ENCODE measurements at regions not wholly inside any gene's neighbourhood (a gene's known extent, or its start where the extent isn't known, plus 50 kb on each side); places are given as distances from the start of the nearest gene placed in this dataset.
A peak's percentile ranks its signal among the peaks of the same experiment; 100 is the strongest.
"Not testable (repeated sequence)": the region's sequence is repeated elsewhere in the genome, so short reads cannot be mapped to it uniquely, and the experiment has no call there.

DNA sequence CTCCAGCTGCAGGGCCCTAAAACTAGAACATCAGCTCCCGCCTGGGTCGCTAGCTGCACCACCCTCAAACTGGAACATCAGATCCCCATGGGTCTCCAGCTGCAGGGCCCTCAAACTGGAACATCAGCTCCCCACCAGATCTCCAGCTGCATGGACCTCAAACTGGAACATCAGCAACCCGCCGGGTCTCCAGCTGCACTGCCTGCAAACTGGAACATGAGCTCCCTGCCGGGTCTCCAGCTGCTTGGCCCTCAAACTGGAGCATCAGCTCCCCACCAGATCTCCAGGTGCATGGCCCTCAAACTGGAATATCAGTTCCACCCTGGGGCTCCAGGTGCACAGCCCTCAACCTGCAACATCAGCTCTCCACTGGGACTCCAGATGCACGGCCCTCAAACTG is 82.7 kb downstream of the TFRC start:
- peaks cover 27% of the 10 kb centered on the region for H3K27me3 Mint-ChIP-seq
- H3K9me3 Mint-ChIP-seq; H3K4me3 Mint-ChIP-seq; H3K27ac Mint-ChIP-seq; H3K36me3 Mint-ChIP-seq; H3K4me1 Mint-ChIP-seq (ENCODE audit: unreplicated experiment): not testable (repeated sequence)
- DNase-seq (ENCODE audit: extremely low spot score, unreplicated experiment) = peak; percentile 60

DNA sequence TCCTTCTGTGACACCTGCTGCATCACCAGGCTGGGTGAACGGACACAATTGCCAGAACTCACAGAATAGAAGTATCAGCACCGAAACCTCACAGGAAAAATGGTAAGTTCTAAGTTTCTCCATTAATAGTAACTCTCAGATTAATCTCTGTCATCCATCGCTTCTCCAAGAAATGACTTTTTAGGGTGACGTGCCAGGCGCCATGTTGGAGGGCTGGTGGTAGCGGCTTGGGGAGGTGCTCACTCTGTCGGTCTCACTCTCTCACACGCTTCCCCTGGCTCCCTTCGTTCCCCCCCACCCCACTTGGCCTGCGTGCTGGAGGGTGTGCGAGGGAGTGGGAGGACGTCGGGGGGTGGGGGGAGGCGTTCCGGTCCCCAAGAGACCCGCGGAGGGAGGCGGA is 85.6 kb downstream of the TFRC start:
- not testable (repeated sequence) for H3K27ac Mint-ChIP-seq; H3K4me3 Mint-ChIP-seq; H3K9me3 Mint-ChIP-seq; H3K36me3 Mint-ChIP-seq; DNase-seq (ENCODE audit: extremely low spot score, unreplicated experiment); H3K4me1 Mint-ChIP-seq (ENCODE audit: unreplicated experiment)
- peaks cover 24% of the 10 kb centered on the region for H3K27me3 Mint-ChIP-seq

DNA sequence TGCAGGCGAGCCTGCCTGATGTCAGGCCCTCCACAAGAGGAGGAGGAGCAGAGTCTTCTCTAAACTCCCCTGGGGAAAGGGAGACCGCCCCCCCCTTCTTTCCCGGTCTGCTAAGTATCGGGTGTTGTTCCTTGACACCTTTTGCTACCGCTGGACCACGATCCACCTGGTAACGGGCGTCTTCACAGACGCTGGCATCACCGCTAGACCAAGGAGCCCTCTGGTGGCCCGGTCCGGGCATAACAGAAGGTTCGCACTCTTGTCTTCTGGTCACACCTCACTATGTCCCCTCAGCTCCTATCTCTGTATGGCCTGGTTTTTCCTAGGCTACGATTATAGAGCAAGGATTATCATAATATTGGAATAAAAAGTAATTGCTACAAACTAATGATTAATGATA is 86.0 kb upstream of the TNK2 start:
- not testable (repeated sequence) for H3K27ac Mint-ChIP-seq; H3K9me3 Mint-ChIP-seq; H3K36me3 Mint-ChIP-seq; H3K4me1 Mint-ChIP-seq (ENCODE audit: unreplicated experiment); DNase-seq (ENCODE audit: extremely low spot score, unreplicated experiment)
- Mint-ChIP-seq H3K4me3 (peak overlapping the region; percentile 65), H3K27me3 (peaks cover 19% of the 10 kb centered on the region)
- TF ChIP-seq, protein P1, sequence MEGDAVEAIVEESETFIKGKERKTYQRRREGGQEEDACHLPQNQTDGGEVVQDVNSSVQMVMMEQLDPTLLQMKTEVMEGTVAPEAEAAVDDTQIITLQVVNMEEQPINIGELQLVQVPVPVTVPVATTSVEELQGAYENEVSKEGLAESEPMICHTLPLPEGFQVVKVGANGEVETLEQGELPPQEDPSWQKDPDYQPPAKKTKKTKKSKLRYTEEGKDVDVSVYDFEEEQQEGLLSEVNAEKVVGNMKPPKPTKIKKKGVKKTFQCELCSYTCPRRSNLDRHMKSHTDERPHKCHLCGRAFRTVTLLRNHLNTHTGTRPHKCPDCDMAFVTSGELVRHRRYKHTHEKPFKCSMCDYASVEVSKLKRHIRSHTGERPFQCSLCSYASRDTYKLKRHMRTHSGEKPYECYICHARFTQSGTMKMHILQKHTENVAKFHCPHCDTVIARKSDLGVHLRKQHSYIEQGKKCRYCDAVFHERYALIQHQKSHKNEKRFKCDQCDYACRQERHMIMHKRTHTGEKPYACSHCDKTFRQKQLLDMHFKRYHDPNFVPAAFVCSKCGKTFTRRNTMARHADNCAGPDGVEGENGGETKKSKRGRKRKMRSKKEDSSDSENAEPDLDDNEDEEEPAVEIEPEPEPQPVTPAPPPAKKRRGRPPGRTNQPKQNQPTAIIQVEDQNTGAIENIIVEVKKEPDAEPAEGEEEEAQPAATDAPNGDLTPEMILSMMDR (conservative IDR thresholded peaks at IDR 0.05) = peak; percentile 34

DNA sequence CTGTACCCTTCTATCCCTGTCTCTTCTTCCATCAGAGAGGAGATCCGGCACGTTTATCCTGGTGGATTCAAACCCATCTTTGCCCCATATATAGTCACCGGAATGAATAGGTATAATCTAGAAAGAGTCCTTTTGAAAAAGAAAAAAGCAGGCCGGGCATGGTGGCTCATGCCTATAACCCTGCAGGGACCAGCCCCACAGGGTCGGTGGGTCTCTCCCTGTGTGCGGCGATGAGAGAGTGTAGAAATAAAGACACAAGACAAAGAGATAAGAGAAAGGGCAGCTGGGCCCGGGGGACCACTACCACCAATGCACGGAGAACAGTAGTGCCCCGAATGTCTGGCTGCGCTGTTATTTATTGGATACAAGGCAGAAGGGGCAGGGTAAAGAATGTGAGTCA is 85.3 kb upstream of the TNK2 start:
- H3K4me1 Mint-ChIP-seq (ENCODE audit: unreplicated experiment); DNase-seq (ENCODE audit: extremely low spot score, unreplicated experiment); H3K9me3 Mint-ChIP-seq; H3K4me3 Mint-ChIP-seq; H3K36me3 Mint-ChIP-seq; H3K27ac Mint-ChIP-seq: not testable (repeated sequence)
- peaks cover 14% of the 10 kb centered on the region for H3K27me3 Mint-ChIP-seq

DNA sequence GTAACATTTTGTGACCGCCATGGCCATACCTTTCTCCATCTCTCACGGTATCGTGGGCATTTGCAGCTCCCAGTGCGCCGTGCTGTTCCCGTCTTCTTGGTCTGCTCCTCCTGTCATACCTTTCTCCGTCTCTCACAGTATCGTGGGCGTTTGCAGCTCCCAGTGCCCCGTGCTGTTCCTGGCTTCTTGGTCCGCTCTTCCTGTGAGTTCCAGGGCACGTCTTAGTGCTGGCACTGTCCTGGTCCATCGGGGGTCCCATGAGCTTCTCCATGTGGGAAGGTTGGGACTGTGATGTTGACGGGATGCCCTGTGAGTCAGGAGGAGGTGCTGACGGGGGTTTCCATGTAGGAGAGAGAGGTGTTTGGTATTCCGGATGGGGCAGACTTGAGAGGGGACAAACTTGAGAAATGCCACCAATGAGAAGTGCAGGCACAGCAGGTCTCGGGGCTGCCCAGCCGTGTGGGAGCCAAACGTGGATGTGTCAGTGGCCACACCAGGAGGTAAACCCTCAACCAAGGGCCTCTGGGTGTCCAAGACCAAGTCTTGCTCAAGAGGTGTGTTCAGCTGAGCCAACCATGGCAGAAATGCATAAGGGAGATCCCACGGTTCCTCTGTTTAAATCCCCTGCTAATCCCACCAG is 84.7 kb upstream of the TNK2 start:
- Mint-ChIP-seq H3K27me3 (peaks cover 14% of the 10 kb centered on the region), H3K4me3 (peak overlapping the region; percentile 21)
- not testable (repeated sequence) for H3K4me1 Mint-ChIP-seq (ENCODE audit: unreplicated experiment); H3K36me3 Mint-ChIP-seq; DNase-seq (ENCODE audit: extremely low spot score, unreplicated experiment); H3K9me3 Mint-ChIP-seq; H3K27ac Mint-ChIP-seq

DNA sequence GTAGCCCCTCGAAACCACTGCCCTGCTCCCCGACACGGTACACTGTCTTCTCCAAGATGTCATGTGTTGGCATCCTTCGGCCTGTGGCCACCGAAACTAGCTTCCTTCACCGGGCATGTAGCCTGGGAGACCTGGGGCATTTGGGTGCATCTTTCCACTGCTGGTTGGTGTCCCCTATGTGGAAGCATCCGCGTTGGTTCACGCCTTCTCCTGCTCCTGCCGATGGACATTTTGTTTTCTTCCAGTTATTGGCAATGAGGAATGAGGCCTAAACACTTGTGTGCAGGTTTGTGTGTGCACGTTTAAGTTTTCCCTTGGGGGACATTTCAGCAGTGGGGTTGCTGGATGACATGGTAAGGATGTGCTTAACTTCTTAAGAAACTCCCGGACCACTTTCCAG is 83.6 kb upstream of the TNK2 start:
- H3K36me3 Mint-ChIP-seq; H3K27me3 Mint-ChIP-seq; H3K27ac Mint-ChIP-seq; H3K4me1 Mint-ChIP-seq (ENCODE audit: unreplicated experiment); H3K9me3 Mint-ChIP-seq; DNase-seq (ENCODE audit: extremely low spot score, unreplicated experiment): not testable (repeated sequence)
- peak overlapping the region; percentile 62 for H3K4me3 Mint-ChIP-seq

DNA sequence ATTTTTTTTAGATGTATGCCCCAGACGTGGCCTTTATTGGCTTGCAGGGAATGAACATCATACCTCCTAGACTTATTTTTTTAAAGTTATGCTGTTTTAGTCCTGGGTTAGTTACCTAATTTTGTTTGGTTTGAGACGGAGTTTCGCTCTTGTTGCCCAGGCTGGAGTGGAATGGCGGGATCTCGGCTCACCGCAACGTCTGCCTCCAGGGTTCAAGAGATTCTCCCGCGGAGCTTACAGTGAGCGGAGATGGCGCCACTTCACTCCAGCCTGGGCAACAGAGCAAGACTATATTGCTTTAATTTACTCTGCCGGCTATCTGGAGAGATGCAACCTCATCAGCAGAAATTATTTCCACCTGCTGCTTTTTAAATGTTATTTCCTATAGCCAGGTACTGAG is 82.9 kb upstream of the TNK2 start:
- H3K27me3 Mint-ChIP-seq; H3K4me1 Mint-ChIP-seq (ENCODE audit: unreplicated experiment); DNase-seq (ENCODE audit: extremely low spot score, unreplicated experiment); H3K36me3 Mint-ChIP-seq; H3K9me3 Mint-ChIP-seq: not testable (repeated sequence)
- peak overlapping the region; percentile 85 for H3K4me3 Mint-ChIP-seq
- peak overlapping the region; percentile 52 for H3K27ac Mint-ChIP-seq

DNA sequence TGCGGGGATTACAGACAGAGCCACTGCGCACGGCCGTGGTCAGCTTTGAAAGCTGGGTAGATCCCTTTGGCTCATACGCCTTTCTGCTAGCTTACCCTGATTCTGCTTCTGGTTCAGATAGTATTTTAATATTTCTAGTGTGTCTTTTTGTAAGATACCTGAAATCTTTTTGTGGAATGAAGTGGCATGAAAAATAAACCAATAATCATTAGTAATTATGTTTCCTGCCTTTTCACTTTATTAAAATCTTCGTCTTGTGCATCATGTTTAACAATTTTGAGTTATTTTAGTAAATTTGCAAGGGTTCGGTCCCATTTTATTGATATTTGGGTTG is 82.5 kb upstream of the TNK2 start:
- not testable (repeated sequence) for H3K27me3 Mint-ChIP-seq; H3K36me3 Mint-ChIP-seq; H3K4me1 Mint-ChIP-seq (ENCODE audit: unreplicated experiment); DNase-seq (ENCODE audit: extremely low spot score, unreplicated experiment); H3K9me3 Mint-ChIP-seq
- peak overlapping the region; percentile 85 for H3K4me3 Mint-ChIP-seq
- peak overlapping the region; percentile 52 for H3K27ac Mint-ChIP-seq

DNA sequence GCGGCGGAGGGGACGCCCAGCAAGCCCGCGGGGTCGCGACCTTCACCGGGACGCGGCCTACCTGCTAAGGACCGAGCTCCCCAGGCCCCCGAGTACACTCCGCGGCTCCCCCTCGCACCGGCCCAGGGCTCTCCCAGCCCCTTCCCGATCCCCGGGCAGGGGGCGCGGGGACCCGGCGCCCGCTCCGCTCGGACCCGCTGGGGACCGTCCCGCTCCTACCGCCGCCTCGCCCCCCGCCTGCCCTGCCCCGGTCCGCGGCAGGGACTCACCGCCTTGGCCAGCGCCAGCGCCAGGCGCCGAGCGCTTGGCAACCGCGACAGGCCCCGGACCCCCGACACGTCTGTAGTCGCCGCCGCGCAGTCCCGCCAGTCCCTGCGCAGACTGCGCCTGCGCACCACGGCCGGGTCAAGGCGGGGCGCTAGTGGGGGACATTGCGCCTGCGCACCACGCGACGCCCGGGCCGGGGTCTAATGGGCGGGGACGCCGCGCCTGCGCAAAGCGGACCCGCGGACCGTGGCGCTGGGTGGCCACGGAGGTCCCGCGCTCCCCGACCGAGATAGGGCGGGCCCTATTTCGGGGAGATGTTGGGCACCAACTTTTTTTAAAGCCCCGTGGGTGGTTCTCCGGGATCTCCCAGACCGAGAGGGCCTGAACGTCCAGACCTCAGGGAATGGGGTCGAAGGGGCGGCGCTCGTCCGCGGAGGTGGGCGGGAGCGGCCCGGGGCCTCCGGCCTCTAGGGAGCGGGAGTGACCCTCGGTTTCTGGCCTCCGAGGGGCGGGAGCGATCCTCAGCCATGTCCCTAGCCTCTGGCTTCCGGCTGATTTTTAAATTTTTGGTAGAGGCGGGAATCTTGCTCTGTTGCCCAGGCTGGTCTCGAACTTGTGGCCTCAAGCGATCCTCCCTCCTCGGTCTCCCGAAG is 81.8 kb upstream of the TNK2 start:
- peak; percentile 100 for DNase-seq (ENCODE audit: extremely low spot score, unreplicated experiment)
- H3K4me1 Mint-ChIP-seq (ENCODE audit: unreplicated experiment); H3K27me3 Mint-ChIP-seq; H3K9me3 Mint-ChIP-seq; H3K36me3 Mint-ChIP-seq: not testable (repeated sequence)
- Mint-ChIP-seq H3K4me3 (peak overlapping the region; percentile 85), H3K27ac (peak overlapping the region; percentile 52)
- TF ChIP-seq, protein P1 (conservative IDR thresholded peaks at IDR 0.05) = peak; percentile 28

DNA sequence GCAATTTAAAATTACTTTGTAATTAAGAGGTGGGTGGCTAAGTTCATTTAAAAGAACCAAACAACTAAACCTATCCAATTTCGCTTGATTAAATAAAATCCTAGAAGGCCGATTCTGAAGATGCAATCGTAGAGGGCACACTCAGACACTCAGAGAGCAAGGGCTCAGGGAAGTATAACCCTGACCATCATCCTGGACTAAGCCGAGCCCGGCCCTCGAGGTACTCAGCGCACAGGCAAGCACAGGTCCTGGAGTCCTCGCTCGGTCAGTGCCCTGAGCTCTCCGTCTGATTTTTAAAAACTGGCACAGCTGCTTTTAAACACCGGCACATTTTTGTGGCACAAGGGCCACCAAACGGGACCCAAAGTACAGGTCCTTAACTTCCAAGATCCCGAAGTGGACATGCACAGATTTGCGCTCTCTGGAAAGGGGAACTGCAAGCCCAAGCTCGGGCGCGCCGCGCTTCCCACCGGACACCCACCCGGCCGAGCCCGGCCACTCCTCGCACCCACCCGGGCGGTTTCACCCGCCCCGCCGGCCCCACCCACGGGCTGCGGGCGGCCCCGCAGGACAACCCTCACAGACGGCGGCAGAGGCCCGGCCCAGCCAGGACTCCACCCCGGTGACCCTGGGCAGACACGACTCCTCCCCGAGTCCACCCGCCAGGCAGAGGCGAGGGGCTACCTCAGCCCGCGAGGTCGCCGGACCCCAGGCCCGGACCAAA is 81.0 kb upstream of the TNK2 start:
- not testable (repeated sequence) for H3K9me3 Mint-ChIP-seq; H3K27ac Mint-ChIP-seq; DNase-seq (ENCODE audit: extremely low spot score, unreplicated experiment); H3K36me3 Mint-ChIP-seq; H3K27me3 Mint-ChIP-seq; H3K4me1 Mint-ChIP-seq (ENCODE audit: unreplicated experiment)
- H3K4me3 Mint-ChIP-seq = peak overlapping the region; percentile 79

DNA sequence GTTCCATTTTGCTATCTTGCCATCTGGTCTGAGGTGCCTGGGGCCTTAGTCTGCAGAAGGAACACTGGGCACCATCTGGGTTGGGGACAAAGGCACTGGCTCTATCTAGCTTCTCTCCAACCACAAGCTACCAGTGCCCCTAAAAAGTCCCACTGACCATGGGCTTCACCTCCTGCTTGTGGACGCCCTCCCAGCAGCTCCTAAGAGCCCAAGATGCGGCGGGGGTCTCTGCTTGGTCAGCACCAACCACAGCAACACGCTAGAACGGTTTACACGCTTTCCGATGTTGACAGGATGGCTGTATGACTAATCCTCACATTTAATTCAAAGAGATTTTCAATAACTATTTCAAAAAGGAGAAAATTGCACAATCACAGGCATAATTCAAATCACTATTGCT is 80.4 kb upstream of the TNK2 start:
- H3K27ac Mint-ChIP-seq; H3K4me1 Mint-ChIP-seq (ENCODE audit: unreplicated experiment); DNase-seq (ENCODE audit: extremely low spot score, unreplicated experiment); H3K36me3 Mint-ChIP-seq; H3K27me3 Mint-ChIP-seq; H3K9me3 Mint-ChIP-seq: not testable (repeated sequence)
- H3K4me3 Mint-ChIP-seq = peak overlapping the region; percentile 79

DNA sequence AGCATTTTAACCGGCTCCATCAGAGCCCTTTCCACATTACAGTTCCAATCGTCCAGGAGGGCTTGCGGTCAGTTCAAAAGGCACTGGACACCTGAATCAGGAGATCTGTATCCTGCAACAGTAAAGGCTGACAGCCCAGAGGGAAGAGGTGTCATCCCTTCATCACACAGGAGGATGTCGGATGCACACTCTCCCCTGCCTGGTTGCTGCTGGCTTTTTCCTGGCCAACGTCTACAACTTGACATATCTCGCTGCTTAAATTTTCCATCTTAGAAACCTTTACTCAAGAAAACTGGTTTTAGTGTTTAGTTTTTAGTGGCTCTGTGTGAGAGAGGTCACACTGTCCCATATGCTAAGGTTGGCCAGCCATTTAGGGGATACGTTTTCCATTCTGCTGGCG is 78.7 kb upstream of the TNK2 start:
- H3K4me3 Mint-ChIP-seq; H3K9me3 Mint-ChIP-seq; H3K27me3 Mint-ChIP-seq; DNase-seq (ENCODE audit: extremely low spot score, unreplicated experiment); H3K27ac Mint-ChIP-seq; H3K36me3 Mint-ChIP-seq; H3K4me1 Mint-ChIP-seq (ENCODE audit: unreplicated experiment): not testable (repeated sequence)

Data from type B pancreatic cell (in vitro differentiated cells).